ENCODE measurements at regions not wholly inside any gene's neighbourhood (a gene's known extent, or its start where the extent isn't known, plus 50 kb on each side); places are given as distances from the start of the nearest gene placed in this dataset. TPM values are rescaled to one million over a fixed set of nuclear protein-coding genes. Genes with fewer than 3 reads are reported as not detected.

- TF ChIP-seq E2F6 (IDR thresholded peaks at IDR 0.05) = no peak
- no peak for TF ChIP-seq TAF7 (optimal IDR thresholded peaks at IDR 0.05; ENCODE audit: borderline replicate concordance, low read depth, low read length)
These were observed 98.9 kb upstream of the TBL1Y start (continued) for GRCh38 chrY:6811633-6812032.

Small RNAs in the stretch of these regions (small RNA-seq; reads per million reads assigned to genes)
- not detected for gene AC013412.1 (ENCODE audit: insufficient read depth)
- not detected for gene SRIP3 (ENCODE audit: insufficient read depth)
